Thymus (tissue), 11 donors: ENCODE measurements at regions not wholly inside any gene's neighbourhood (a gene's known extent, or its start where the extent isn't known, plus 50 kb on each side); places are given as distances from the start of the nearest gene placed in this dataset.
"Not testable (repeated sequence)": the region's sequence is repeated elsewhere in the genome, so short reads cannot be mapped to it uniquely, and the experiment has no call there.

Experiments
- DNase-seq, 9 donors: peaks; one replicate each; pipeline ENCODE4 v3.0.0-alpha.2; 2013; ENCODE audit warnings: low spot score in 9 of 9, low read depth in 6 of 9, missing footprints in 1 of 9
- H3K27ac ChIP-seq, 2 donors: one replicate each; pipeline ENCODE4 v1.5.1; 2013; ENCODE audit warnings: control low read depth in 1 of 2, low read depth in 1 of 2, low read length in 1 of 2, mild to moderate bottlenecking in 1 of 2, moderate library complexity in 1 of 2
- H3K27me3 ChIP-seq, 2 donors: one replicate each; pipeline ENCODE4 v1.5.1; 2013; ENCODE audit warnings: low read length in 1 of 2; ENCODE audit not compliant: control insufficient read depth in 2 of 2, insufficient read depth in 1 of 2
- H3K36me3 ChIP-seq, 2 donors: one replicate each; pipeline ENCODE4 v1.5.1; 2013; ENCODE audit warnings: low read length in 1 of 2, mild to moderate bottlenecking in 1 of 2, moderate library complexity in 1 of 2; ENCODE audit not compliant: control insufficient read depth in 2 of 2, insufficient read depth in 2 of 2
- H3K4me1 ChIP-seq, 2 donors: one replicate each; pipeline ENCODE4 v1.5.1; 2013; ENCODE audit warnings: low read length in 2 of 2; ENCODE audit not compliant: control insufficient read depth in 2 of 2, insufficient read depth in 2 of 2
- H3K4me3 ChIP-seq, 2 donors: one replicate each; pipeline ENCODE4 v1.5.1; 2013; ENCODE audit warnings: low read length in 2 of 2, control low read depth in 1 of 2, mild to moderate bottlenecking in 1 of 2
- H3K9me3 ChIP-seq, 2 donors: one replicate each; pipeline ENCODE4 v1.5.1; 2013; ENCODE audit warnings: low read length in 1 of 2, mild to moderate bottlenecking in 1 of 2; ENCODE audit not compliant: control insufficient read depth in 2 of 2, insufficient read depth in 1 of 2
- WGBS: extraction: QIAGEN DNeasy Blood & Tissue Kit; methylation state at CpG from one replicate; pipeline ENCODE4 v1.1.7; 2013; 5-methylcytosine and 5-hydroxymethylcytosine counted together
- donor health status: healthy.

DNA sequence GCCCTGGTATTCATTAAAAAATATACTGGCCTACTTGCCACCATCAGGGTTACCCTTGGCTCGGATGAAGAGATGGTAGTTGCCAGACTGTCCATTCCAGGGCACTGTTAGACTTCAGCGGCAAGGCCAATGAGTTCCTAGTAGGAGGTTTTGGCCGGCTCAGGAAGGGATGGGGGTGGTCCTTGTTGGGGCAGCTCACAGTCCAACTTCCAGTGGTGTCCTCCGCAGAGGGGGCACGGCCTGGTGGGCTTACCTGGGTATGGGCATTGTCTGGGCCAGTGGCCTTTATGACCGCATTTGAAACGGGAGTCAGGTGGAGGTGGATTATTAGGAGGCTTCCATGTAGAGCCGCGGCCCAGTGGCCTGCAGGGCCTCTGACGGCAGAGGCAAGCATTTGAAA lies 139.1 kb upstream of the ETV3 start:
- Histone ChIP-seq H3K9me3 (no peaks in the 10 kb centered on the region), H3K4me3 (no peak overlapping the region), H3K36me3 (no peaks in the 10 kb centered on the region), H3K4me1 (no peaks in the 10 kb centered on the region), H3K27ac (no peak overlapping the region), H3K27me3 (peaks cover 0 to 32% of the 10 kb centered on the region in 2 donors)
- WGBS = 96% methylated on average over 10 of the region's 10 CpGs
- no peak for DNase-seq

DNA sequence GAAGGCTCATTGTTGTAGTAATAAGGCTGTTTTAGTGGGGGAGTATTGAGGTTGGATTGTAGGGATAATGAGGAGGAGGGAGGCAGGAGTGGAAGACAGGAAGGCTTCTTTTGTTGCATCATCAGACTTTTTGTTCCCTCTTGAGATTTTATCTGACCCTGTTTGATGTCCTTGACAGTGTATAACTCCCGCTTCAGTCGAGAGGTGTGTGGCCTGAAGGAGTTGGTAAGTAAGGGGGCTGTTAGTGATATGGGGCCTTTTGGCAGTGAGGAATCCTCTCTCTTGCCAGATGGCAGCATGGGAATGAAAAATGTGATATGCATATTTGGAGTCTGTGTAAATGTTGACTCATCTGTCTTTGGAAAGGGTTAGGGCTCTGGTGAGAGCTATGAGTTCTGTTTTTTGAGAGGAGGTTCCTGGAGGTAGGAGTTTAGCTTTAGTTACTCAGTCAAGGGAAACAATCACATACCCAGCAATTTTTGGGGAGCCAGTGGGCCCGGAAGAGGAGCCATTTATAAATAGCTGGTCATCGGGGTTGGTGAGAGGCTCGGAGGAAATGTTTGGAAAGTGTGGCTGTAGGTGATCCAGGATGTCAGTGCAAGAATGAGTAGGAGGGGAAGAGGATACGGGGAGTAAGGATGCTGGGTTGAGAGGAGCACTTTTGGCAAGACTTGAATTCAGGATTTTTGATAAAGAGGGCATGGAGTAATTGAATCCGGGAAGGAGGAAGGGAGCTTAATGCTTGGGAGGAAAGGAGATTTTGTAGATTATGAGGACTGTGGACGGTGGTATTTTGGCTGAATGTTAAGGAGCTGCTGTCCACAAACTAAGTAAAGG lies 136.7 kb upstream of the ETV3 start:
- WGBS = 83% methylated on average over 8 of the region's 8 CpGs
- no peak for DNase-seq
- peaks cover 0 to 30% of the 10 kb centered on the region in 2 donors for H3K27me3 ChIP-seq

DNA sequence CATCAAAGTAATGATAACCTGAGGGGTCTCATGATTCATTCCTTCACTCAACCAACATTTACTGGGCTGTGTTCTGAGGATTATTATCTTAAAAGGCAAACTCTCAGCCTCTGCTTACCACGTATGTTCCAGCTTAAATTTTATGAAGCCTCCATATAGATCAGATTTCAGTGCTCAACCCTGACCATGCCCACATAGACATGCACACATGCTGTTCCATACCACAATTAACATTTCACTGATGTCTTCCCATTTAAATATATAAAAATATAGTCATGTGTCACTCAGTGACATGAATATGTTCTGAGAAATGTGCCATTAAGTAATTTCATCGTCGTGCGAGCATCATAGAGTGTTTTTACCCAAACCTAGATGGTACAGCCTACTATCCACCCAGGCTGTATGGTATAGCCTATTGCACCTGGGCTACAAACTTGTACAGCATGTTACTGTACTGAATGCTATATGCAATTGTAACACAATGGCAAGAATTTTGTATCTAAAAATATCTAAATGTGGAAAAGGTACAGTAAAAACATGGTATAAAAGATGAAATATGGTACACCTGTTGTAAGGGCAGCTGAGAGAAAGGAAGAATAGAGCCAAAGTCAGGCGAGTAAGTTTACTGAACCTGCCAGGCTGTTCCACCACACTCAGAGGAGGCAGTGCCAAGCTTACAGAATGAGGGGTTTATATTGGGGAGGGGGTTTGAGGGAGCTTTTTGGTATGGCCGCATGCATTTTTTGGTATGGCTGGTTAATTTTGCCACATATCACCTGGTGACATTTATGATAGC lies 134.7 kb upstream of the ETV3 start:
- WGBS = 94% methylated on average over 6 of the region's 6 CpGs
- H3K27ac ChIP-seq = no peak overlapping the region
- no peak for DNase-seq
- H3K4me3 ChIP-seq = no peak overlapping the region
- peaks cover 0 to 13% of the 10 kb centered on the region in 2 donors for H3K27me3 ChIP-seq
- no peaks in the 10 kb centered on the region for H3K9me3 ChIP-seq
- no peaks in the 10 kb centered on the region for H3K4me1 ChIP-seq
- no peaks in the 10 kb centered on the region for H3K36me3 ChIP-seq

More for the DNA sequence above, 136.7 kb upstream of the ETV3 start:
- H3K36me3 ChIP-seq = no peaks in the 10 kb centered on the region
- H3K4me1 ChIP-seq = no peaks in the 10 kb centered on the region
- no peak overlapping the region for H3K27ac ChIP-seq
- no peaks in the 10 kb centered on the region for H3K9me3 ChIP-seq
- no peak overlapping the region for H3K4me3 ChIP-seq

DNA sequence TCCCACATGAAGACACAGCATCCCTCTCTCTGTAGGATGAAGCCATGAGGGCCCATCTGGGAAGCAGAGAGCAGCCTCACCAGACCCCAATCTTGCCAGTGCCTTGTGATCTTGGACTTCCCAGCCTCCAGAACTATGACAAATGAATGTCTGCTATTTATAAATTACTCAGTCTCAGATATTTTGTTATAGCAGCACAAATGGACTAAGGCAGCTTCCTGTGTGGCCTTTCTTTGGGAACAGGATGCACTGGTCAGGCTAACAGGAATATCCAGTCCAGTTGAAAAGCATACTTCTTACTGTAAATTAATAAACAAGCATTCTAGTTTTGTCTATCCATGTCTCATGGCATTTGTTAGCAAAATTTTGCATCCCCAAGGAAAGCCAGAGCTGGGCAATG lies 134.1 kb upstream of the ETV3 start:
- H3K27me3 ChIP-seq = peaks cover 0 to 12% of the 10 kb centered on the region in 2 donors
- no peaks in the 10 kb centered on the region for H3K4me1 ChIP-seq
- no peaks in the 10 kb centered on the region for H3K9me3 ChIP-seq
- H3K4me3 ChIP-seq = no peak overlapping the region
- H3K36me3 ChIP-seq = no peaks in the 10 kb centered on the region
- DNase-seq = no peak
- H3K27ac ChIP-seq = no peak overlapping the region

DNA sequence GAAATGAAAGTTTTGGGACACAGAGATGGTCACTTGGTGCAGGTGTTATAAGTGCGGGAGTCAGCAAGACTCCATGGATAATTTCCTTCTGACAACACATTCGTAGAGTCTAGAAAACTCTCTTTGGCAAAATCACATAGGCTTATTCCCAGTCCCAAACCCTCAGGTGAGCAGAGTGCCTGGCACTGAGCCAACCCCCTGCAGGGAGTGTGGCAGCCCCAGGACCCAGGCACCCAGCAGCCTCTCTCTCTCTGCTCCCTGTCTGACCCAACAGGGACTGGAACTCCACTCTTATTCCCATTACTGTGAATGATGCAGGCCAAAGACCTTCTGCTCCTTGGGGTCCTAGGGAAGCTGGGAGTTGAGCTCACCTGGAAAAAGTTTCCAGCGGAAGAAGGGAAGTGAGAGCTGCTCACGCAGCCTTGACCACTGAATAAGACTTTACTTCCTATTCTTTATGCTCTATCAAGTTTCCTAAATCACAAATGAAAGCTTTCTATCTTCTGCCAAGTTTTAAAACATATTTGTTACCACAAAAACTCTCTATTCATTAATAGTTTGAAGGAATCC lies 132.6 kb upstream of the ETV3 start:
- DNase-seq = no peak
- Histone ChIP-seq H3K27ac (no peak overlapping the region), H3K36me3 (no peaks in the 10 kb centered on the region), H3K4me3 (no peak overlapping the region), H3K27me3 (peaks cover 0 to 8% of the 10 kb centered on the region in 2 donors), H3K4me1 (no peaks in the 10 kb centered on the region), H3K9me3 (no peaks in the 10 kb centered on the region)
- 85% methylated on average over 4 of the region's 4 CpGs for WGBS

DNA sequence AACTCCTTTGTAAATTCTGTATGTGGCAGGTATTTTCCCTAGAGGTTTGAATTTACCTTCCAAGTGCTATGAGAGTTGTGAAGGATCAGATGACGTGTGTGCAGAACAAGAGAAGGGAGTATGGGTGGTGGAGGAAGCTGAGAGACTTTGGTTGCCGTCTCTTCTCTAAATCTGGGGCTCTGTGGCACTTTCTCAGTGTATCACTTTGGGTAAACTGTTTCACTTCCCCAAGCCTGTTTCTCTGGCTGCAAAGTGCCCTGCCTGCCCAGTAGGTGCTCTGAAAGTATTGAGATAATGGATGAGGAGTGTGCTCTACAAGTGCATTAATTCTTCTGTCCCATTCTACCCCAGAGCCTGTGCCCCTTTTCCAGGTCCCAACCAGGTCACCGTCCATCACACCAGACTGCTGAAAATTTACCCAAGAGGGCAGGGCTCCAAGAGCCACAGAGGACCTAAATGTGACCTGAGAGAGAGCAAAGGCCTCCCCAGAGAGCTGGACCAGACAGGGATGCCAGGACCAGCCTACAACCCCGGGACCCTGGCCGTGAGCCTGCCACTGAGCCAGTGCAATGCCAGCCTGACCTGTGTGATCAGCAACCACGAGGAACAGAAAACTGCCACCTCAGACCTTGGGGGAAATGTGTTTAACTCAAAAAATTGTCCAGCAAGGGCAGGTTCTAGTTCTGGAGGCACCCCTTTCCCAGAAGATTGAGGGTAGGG lies 131.6 kb upstream of the ETV3 start:
- Histone ChIP-seq H3K9me3 (no peaks in the 10 kb centered on the region), H3K27ac (no peak overlapping the region), H3K4me1 (no peaks in the 10 kb centered on the region), H3K4me3 (no peak overlapping the region), H3K36me3 (no peaks in the 10 kb centered on the region), H3K27me3 (peaks cover 0 to 8% of the 10 kb centered on the region in 2 donors)
- no peak for DNase-seq
- WGBS = 79% methylated on average over 6 of the region's 6 CpGs

DNA sequence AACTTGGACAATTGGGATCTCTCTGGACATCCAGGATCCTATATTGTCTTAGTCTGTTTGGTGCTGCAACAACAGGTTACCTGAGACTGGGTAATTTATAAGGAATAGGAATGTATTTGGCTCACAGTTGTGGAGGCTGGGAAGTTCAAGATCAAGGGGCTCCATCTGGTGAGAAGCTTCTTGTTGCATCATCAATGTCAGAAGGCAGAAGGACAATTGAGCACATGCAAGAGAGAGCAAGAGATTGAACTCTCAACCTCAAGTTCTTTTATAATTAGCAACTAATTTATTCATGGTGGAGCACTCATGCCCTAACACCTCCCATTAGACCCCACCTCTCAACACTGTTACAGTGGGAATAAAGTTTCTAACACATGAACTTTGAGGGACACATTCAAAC lies 124.7 kb upstream of the ETV3 start:
- H3K4me1 ChIP-seq = no peaks in the 10 kb centered on the region
- no peaks in the 10 kb centered on the region for H3K36me3 ChIP-seq
- H3K9me3 ChIP-seq = no peaks in the 10 kb centered on the region
- no peak for DNase-seq
- no peak overlapping the region for H3K4me3 ChIP-seq
- H3K27me3 ChIP-seq = peaks cover 0 to 3% of the 10 kb centered on the region in 2 donors
- H3K27ac ChIP-seq = no peak overlapping the region

DNA sequence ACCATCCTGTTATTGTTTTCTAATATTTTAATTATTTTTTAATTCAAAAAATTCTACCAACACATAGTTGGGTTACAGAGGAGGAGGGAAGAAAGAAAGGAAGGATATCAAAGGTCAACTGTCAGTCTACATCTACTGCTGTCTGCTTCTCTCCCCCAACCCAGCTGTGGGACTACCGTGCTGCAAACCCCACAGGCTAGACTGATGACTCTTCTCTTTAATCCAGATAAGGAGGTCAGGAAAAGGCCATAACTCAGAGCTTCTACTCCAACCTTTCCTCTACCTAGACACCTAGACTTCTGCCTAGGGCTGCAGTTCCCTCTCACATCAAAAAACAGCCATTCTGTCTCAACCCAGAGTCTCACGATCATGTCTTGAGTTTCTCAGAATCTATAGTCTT lies 124.2 kb upstream of the ETV3 start:
- Histone ChIP-seq H3K27ac (no peak overlapping the region), H3K27me3 (no peaks in the 10 kb centered on the region), H3K36me3 (no peaks in the 10 kb centered on the region), H3K4me1 (no peaks in the 10 kb centered on the region), H3K4me3 (no peak overlapping the region), H3K9me3 (no peaks in the 10 kb centered on the region)
- DNase-seq = no peak
- WGBS = 85% methylated on average over 2 of the region's 2 CpGs

DNA sequence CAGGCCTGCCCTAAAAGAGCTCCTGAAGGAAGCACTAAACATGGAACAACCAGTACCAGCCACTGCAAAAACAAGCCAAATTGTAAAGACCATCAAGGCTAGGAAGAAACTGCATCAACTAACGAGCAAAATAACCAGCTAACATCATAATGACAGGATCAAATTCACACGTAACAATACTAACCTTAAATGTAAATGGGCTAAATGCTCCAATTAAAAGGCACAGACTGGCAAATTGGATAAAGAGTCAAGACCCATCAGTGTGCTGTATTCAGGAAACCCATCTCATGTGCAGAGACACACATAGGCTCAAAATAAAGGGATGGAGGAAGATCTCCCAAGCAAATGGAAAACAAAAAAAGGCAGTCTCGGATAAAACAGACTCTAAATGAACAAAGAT lies 117.7 kb upstream of the ETV3 start:
- H3K4me3 ChIP-seq, H3K4me1 ChIP-seq, H3K9me3 ChIP-seq, H3K27me3 ChIP-seq, H3K36me3 ChIP-seq, H3K27ac ChIP-seq, DNase-seq: not testable (repeated sequence)
- WGBS = 92% methylated on average over 2 of the region's 3 CpGs
